ENCODE measurements at regions not wholly inside any gene's neighbourhood (a gene's known extent, or its start where the extent isn't known, plus 50 kb on each side); places are given as distances from the start of the nearest gene placed in this dataset.

DNA sequence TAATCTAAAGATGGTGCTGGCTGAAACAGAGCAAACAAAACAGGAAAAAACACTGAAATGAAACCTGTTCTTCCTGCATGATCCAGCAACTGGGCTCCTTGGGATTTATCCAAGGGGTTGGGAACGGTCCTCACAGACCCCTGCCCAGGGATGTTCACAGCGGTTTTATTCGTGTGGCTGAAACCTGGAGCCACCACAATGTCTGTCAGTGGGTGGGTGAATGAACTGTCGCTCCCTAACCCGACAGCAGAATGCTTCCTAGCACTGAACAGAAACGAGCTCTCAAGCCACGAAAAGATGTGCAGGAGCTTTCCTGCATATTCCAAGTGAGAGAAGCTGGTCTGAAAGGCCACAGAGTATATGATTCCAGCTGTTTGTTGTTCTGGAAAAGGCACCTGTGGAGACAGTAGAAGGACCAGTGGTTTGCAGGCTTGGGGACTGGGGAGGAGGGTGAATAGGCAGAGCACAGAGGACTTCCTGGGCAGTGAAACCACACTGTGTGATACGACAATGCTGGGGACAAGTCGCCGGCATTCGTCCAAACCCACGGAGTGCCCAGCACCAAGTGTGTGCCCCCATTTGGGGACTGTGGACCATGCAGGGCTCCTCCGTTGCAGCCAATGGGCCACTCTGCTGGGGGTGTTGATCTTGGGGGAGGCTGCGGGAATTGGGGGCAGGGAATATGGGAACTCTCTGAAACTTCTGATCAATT lies 73.9 kb downstream of the TEX29 start:
- no peak for DNase-seq (ENCODE audit: low read depth in 2 of 2)

DNA sequence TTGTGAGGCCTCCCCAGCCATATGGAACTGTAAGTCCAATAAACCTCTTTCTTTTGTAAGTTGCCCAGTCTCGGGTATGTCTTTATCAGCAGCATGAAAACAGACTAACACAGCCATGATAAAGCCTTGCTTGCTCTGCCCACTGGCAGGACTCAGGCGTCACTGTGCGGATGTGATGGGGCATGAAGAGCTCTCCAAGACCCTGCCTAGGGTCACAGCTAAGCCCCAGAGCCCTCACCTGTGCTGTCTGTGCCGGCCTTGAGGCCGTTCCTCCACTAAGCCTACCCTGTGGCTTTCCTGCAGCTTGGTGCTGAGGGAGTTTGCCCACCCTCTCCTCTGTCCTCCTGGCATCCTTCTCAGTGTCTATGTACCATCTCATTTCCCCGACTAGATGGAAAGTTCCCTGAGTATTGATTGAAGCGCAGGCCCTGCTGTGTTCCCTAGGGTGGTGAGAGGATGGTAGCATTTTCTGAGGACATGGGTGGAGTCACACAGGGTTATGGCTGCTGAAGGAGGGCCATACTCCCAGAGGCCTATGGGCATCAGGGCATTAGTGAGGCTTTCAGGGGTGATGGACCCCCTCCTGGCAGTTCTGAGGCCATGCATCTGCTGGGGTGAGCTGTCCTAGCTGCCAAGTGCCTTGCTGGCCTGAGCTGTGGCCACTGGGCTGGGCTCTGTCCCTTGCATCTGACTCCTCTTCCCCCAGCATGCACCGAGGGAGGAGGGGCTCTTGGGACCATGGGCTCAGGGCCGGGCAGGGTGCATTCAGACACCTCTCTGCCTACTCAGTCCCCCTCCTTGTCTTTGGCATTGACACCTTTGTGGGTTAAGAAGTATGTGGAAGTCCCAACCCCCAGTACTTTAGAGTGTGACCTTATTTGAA lies 75.3 kb downstream of the TEX29 start:
- DNase-seq (ENCODE audit: low read depth in 2 of 2) = no peak

DNA sequence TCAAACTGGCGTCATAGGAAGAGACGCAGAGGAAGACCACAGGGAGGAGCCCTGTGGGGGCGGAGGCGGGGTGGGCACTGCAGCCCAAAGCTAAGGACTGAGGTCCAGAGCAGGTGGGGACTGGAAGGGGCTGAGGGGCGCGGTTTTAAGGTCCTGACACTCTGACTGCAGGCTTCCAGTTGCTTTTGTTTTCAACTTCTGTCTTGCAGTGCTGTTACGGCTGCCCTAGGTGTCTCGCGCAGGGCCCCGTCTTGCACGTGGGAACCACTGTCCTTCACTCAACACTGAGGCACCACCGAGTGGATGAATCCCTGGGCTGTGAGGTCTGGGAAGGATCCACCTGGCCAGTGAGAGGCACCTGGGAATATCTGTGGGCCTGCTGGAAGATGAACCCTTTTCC lies 76.0 kb downstream of the TEX29 start:
- DNase-seq (ENCODE audit: low read depth in 2 of 2) = no peak

DNA sequence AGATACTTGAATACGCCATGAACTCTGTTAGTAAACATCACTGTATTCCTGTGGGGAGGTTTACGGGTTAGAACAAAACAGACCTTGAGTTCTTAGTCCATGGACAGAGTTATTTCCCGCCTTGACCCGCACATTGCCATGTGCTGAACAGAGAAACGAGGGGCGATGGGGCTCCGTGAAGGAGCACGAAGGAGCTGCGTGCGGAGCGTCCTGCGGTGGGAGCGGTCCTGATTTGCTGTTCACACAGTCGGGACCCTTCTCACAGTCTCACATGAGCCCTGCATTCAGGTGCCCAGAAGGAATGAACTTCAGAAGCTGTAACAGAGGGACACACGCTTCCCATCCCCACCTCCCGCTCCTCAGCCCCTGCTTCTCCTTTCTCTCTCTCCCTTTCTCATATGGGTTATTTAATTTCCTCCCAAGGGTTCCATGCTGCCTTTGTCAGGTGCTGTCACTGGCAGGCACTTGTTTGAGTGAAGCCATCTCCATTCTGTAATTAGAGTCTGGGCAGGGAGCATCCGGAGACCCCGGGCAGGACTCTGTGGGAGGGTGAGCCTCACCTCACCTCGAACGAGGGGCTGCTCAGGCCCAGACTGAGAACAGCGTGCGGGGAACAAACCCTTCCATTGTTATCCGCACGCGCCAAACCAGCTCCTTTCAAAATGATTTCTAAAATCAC lies 76.9 kb downstream of the TEX29 start:
- no peak for DNase-seq (ENCODE audit: low read depth in 2 of 2)

DNA sequence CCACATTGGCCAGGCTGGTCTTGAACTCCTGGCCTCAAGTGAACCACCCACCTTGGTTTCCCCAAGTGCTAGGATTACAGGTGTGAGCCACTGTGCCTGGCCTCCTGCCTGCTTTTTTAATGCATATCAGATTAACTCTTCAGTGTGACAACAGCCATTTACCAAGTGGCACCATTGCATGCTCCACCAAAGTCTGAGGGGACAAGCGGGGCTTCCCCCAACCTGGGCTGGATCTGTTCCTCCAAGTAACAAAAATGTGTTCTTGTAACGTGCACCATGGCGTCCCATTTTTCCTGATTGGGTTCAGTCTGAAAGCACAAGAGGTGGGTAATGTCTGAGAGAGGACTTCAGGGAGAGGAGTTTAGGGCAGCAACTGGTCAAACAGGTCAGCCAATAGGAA lies 77.8 kb downstream of the TEX29 start:
- no peak for DNase-seq (ENCODE audit: low read depth in 2 of 2)

DNA sequence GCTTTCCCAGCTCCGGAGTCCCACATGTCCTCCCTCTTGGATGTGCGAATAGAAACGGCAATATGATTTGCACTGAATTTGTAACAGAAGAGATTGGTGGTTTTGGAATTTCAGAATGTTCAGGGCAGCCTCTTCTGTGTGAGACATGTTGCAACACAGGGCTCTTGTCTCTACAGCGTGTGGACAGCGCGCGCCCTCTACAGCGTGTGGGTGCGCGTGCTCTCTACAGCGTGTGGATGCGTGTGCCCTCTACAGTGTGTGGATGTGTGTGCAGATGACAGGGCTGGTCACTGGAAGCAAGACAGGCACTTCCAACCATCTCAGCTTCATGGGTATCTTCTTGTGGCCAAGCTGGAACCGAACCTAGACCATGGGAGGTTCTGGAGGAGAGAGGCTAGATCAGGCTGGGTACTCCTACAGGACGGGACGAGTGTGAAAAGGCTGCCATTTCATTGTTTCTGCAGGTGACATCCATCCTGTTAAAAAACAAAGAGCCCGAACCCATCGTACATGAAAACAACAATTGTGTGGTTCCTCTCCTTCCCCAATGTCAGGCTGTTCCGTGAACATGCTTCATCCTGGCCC lies 78.4 kb downstream of the TEX29 start:
- no peak for DNase-seq (ENCODE audit: low read depth in 2 of 2)

DNA sequence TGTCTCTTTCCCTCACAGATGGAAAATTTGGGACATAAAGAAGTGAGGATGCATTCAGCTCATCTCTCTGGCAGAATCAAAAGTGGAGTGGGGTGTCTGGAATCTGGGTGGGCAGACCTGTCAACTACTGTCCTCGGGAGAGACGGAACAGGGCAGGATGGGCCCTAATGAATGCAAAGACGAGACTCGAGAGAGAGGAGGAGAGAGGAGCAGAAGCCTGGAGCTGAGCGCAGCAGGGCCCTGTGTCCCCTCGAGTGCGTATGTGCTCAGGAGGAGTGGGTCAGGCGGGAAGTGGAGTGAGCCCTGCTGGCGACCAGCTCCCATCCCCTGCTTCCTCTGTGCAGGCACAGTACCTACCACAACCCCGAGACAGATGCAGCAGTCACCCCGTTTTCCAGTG lies 78.9 kb downstream of the TEX29 start:
- DNase-seq (ENCODE audit: low read depth in 2 of 2) = no peak

DNA sequence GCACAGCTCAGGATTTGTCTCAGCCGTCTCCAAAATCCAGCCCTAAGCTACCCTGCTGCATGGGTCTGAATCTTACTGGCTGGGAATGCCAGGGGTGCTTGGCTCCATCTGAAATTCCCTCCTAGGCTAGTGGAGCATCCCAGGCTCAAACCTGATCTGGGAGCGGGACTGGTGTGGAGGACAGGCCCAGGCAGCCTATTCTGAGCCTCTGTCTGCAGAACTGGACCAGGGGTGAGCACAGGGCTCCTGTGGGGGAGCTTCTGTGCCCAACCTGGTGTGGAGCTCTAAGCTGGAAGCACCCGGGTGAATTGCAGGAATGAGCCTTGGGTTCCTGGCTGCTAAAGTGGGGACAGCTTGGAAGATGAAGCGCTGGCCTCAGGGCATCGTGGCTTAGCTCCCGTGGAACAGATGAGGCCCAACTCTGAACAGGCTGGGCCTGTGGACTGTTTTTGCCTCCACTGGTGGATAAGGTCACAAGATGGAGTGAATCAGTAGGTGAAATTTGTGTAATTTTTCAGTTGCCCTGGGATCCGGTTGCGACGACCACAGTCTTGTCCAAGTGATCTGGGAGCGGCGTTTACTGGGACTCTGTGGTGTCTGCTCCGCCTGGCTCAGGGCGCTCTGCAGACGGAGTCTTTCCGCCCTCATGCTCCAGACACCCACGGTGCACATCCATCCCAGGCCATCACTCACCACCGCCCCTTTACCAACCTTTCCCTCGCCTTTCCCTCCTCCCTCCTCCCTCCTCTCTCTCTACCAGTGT lies 79.5 kb downstream of the TEX29 start:
- no peak for DNase-seq (ENCODE audit: low read depth in 2 of 2)

DNA sequence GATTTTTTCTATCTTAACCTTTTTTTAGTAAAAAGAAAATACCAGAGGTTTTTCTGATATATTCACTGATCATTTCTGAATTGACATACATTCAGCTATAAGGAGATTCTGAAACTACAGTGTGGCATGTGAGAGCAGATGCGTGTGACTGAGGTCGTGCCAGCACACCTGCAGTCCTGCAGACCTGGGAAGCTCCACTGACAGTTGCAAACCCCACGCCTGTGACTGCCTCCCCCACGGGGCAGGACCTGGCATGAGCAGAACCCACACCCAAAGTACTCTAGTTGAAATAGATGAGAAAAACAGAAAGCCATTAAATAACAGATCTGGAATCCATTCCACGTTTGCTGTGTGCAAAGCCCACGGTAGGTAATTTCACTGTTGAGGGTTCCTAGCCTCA lies 80.7 kb downstream of the TEX29 start:
- no peak for DNase-seq (ENCODE audit: low read depth in 2 of 2)

DNA sequence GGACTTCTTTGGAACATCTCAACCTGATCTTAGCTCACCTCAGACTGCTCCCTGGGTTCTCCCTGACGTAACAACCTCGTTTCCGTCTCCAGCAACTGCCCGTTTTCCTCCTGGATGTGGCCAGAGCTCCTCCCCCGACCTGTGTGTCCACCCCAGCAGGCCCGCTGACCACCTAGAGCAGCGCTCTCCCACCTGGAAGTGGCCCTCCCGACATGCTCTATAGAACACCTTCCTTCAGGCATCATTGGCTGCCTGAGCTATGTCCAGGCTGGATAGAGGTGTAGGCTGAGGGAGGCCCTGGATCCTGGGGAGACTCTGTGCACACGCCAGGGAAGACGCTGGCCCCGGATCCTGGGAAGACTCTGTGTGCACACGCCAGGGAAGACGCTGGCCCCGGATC lies 81.3 kb downstream of the TEX29 start:
- no peak for DNase-seq (ENCODE audit: low read depth in 2 of 2)

DNA sequence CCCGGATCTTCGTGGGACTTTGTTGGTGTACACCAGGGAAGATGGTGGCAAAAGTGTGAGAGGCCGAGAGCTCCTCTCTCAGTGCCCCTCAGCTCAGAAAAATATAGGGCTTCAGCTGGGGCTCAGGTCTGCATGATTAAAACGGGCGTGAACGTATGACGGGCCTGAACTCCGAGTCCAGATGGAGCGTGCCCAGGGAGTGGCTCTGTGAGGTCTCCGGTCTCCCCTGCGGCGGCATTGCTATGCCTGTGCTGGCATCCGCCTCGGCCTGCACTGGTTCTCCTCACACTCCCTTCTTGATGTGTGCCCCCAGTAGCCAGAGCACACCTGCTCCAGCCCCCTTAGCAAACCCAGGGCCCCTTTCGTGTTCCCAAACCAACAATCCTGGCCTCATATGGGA lies 82.0 kb downstream of the TEX29 start:
- DNase-seq (ENCODE audit: low read depth in 2 of 2) = no peak

DNA sequence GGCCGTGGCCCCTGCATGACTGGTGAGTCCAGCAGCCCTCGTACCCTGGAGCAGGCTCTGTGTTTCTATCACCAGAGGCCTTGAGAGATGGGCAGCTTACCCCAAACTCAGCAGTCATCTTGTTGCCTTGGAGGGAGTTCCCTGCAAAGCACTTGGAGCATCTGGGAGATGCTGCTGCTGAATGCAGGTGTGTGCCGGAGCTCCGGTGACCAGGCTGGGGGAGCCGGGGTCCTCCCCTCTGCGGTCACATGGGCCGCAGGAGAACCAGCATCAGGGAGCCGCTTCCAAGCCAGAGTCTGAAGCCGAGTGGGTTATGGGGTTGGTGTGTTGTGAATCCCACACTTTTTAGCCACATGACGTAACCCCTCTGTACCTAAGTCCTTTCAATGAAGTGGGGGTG lies 82.8 kb downstream of the TEX29 start:
- DNase-seq (ENCODE audit: low read depth in 2 of 2) = no peak

DNA sequence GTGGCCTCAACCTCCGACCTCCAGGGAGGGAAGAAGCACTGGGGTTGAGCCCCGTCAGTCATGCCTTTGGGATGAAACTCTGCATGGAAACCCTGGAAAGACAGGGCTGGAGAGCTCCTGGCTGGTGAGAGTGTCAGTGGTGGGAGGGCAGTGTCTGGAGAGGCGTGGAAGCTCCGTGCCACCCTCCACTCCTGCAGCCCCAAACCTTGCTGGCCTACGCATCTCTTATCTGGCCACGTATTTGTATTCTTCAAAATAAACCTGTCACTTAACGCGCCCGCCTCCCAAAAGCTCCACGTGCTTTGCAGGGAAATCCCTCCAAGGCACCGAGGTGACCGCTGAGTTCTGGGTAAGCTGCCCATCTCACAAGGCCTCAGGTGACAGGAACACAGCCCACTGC lies 84.3 kb downstream of the TEX29 start:
- DNase-seq (ENCODE audit: low read depth in 2 of 2) = no peak

DNA sequence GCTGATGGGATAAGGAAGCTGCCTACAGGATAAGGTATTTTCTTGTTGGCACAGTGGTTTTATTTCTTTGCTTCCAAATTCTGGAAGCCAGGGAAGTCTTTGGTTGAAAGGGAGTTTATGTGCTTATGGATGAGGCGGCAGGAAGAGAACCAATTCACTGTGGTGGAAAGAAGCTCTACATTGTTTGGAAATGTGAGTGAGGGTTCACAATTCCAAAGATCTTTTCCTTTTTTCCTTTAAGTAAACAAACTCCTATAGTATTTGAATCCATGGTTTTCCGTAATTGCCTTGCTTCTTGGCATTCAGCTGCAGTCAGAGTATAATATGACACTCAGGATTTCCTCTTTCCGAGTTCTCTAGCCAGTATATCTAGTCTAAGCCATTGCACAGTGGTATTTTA lies 86.2 kb downstream of the TEX29 start:
- DNase-seq (ENCODE audit: low read depth in 2 of 2) = peak in 1 of 2 donors; percentile 10

DNA sequence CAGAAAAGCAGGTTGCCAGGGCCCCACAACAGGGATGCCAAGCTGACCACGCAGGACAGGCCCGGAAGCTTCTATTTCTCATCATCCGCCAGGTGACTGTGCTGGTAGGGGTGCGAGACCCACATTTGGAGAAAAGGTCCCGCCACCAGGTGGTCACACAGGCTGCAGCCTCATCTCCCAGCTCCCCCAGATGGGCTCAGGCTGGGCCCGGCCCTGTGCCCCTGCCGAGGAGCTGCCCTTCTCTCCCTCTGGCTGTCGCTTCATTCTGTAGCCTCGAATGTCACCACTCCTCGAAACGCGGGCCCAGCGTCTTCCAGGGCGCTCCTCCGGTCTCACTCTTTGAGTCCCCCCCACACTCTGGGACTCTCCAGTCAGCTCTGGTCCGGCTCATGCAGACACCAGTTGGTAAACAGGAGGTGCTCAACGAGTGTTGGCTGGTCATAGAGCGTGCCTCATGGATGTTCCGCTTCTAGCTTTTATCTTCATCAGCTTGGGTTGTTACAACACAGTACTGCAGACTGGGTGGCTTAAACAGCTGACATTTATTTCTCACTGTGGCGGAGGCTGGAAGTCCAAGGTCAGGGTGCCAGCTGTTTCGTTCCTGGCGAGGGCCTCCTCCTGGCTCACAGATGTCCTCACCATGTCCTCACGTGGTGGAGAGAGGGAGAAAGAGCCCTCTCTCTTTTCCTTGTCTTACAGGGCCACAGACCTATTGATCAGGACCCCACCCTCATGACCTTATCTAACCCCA lies 87.1 kb downstream of the TEX29 start:
- DNase-seq (ENCODE audit: low read depth in 2 of 2) = no peak

DNA sequence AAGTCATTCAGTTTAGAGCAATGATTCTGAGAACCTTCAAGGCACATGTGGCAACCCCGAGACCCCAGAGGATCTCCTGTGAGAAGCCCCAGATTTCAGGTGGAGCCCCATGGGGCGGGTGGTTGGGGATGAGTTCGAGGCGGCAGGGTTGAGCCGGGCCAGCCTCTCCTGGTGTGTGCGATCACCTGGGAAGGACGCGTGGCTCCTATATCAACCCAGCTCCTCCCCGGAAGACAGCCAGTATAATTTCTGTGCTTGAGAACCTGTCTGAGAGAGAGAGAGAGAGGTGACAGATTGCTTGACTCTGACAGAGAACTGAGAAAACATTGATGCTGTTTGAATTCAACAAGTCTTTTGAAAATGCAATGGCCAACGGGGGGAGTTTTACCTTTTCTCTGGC lies 89.0 kb downstream of the TEX29 start:
- no peak for DNase-seq (ENCODE audit: low read depth in 2 of 2)

DNA sequence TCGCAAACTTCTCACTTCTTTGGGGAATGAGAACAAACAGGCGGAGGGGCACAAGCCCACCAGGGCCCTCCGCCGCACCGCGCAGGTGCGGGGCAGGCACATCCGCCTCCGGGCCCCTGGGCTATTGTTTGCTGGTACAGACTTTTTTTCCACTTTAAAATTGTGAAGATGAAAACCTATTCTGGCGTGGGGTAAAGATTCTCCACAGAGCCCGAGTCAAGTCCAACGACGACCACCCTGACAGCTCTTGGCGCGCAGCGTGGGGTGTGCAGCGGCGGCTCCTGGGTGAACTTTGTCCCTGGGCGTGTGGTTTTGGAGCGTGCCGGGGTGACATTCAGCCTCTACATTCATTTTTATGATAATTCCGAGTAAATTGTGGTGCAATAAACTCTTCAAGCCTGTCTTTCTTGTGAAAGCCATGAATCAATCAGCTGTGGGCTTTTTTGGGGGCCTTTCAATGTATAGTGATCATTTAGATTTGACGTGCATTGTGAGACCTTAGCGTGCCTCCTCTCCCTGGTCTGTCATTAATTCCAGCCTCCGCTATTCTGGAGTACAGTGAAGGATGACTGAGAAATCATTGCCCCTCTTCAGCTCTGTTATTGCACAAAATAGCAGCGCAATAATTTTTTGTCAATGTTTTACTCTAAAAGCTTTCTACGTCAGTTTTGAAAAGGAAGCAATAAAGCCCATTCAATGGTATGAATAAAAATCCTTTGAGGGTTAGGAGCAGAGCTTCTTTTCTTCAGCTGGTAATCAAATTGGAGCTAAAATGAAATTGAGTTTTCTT lies 90.0 kb downstream of the TEX29 start:
- no peak for DNase-seq (ENCODE audit: low read depth in 2 of 2)

DNA sequence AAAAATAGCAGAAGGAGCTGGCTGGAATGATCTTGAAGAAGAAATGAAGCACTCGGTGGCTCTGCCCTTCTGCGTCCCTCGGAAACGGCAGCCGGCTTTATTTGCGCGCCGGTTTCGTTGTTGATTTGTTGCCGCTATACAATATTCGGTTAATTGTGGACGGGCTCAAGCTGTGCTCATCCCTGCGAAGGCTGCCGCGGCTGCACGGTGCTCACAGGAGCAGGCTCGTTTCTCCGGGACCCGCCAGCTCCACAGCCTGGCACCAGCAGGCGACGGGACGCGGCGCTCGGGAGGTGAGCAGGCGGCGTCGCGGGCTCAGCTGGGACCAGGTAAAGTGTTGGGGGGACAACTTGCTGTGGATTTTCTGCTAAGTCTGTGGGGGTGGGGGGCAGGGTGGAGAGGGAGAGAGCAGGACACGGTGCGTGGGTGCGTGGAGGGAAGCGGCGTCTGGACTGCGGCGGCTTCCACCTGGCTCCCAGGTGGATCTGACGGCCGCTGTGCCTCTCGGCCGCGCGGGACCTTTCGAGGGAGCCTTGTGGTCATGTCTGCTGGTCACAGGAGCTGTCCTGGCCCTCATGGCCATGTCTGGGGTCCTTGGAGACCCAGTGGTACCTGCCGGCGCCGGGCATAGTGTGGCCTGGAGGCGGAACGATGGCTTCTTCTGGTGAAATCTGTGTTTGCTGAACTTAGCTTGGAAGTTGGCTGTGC lies 90.9 kb downstream of the TEX29 start:
- DNase-seq (ENCODE audit: low read depth in 2 of 2) = no peak
